Activated T-cell treated with anti-CD3 and anti-CD28 coated beads, Interleukin-2, amount 50 U/mL, for 1 hour (primary cell): ENCODE measurements at regions not wholly inside any gene's neighbourhood (a gene's known extent, or its start where the extent isn't known, plus 50 kb on each side); places are given as distances from the start of the nearest gene placed in this dataset.

ENCODE experiments used
- DNase-seq: peaks from one replicate; pipeline ENCODE4 v3.0.0-alpha.2; 2020

DNA sequence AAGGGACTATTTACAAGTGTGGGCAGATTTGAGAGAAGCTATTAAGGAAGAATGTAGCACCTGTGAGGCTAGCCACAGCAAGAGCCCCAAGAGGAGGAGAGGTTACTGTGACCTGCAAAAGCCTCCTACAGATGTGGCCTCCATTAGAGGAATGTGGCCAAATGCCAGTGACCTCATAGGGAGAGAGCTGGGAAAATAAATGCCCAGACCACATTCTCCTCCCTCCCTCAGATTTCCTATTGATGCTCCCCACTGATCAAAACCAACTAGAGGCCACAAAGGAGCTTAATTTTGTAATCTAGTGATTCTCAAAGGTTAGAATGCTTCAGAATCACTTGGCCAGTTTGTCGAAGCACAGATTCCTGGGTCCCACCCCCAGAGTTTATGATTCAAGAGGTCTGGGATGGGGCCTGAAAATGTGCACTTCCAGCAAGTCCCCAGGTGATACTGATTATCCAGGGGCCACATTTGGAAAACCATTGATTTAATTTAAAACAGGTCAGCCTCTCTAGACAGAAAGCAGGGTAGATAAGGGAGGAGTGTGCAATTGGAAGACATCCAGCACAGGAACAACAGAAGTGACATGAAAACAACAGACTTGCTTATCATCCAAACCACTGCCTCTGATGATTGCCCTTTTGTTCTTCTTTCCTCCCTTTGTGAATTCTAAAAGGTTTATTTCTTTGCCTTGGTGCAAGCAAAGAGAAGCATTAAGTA is 61.2 kb upstream of the RBBP8 start:
- no peak for DNase-seq

DNA sequence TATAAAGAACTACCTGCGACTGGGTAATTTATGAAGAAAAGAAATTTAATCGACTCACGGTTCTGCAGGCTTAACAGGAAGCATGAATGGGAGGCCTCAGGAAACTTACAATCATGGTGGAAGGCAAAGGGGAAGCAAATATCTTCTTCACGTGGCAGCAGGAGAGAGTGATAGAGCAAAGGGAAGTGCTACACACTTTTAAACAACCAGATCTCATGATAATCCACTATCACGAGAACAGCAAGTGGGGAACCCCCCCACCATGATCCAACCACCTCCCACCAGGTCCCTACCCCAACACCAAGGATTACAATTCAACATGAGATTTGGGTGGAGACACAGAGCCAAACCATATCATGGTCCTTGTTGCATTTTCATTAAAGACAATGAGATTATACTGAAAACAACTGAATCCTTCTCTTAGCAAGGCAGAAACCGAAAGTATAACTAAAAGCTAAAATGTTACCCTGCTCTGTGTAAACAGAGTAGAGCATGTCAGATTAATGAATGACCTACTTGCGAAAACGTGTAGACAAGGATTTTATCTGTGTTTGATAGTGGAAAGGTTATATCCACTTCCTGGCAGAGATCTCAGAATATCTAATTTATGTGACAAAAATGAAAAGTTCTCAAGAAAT is 60.1 kb upstream of the RBBP8 start:
- no peak for DNase-seq

GRCh38 chr18:22879293-22879692 is 53.8 kb upstream of the RBBP8 start:
- DNase-seq: no peak

GRCh38 chr18:22882084-22882483 is 51.0 kb upstream of the RBBP8 start:
- no peak for DNase-seq

- DNase-seq: no peak
These were observed 49.9 kb upstream of the RBBP8 start for GRCh38 chr18:22883179-22883578.
